OCI-LY7 (cell line): ENCODE measurements at regions not wholly inside any gene's neighbourhood (a gene's known extent, or its start where the extent isn't known, plus 50 kb on each side); places are given as distances from the start of the nearest gene placed in this dataset.

Experiments
- BruUV-seq: library from RNA; stranded (reverse); fragments of 400-500 nt; replicated peaks from 2 replicates; lab custom pipeline; 2021; lab: Mats Ljungman, UMichigan
- CTCF ChIA-PET: fragments of 300-600 bp; sonication (Branson Sonifier 250); formaldehyde crosslinking; loops from one replicate; lab custom pipeline; 2022; ENCODE audit warnings: antibody characterized with exemption; ENCODE audit not compliant: unreplicated experiment; lab: Charles Lee
- POLR2A ChIA-PET: fragments of 300-600 bp; sonication (Branson Sonifier 250); formaldehyde crosslinking; loops from one replicate; lab custom pipeline; 2022; ENCODE audit warnings: antibody characterized with exemption; lab: Charles Lee
- DNase-seq: peaks from one replicate; pipeline ENCODE4 v3.0.0-alpha.2; 2015; ENCODE audit warnings: low spot score
- H2AFZ ChIP-seq: fragments of 200-600 bp; sonication (generic), shearing (Covaris generic); 2 replicates; pipeline ENCODE4 v1.6.1; 2014; ENCODE audit warnings: mild to moderate bottlenecking, antibody characterized with exemption, low read length, moderate library complexity
- H3K27ac ChIP-seq: fragments of 200-600 bp; sonication (generic); 2 replicates; pipeline ENCODE4 v1.5.1; 2014; ENCODE audit warnings: mixed run types, low read depth, mild to moderate bottlenecking, moderate library complexity, low read length, inconsistent platforms; ENCODE audit not compliant: poor library complexity, severe bottlenecking
- H3K36me3 ChIP-seq: fragments of 200-600 bp; sonication (generic); 2 replicates; pipeline ENCODE4 v1.6.1; 2014; ENCODE audit warnings: mild to moderate bottlenecking, antibody characterized with exemption, low read length, moderate library complexity, mixed read lengths; ENCODE audit not compliant: insufficient read depth
- H3K4me1 ChIP-seq: fragments of 200-600 bp; sonication (generic); 2 replicates; pipeline ENCODE4 v1.5.1; 2014; ENCODE audit warnings: mild to moderate bottlenecking, low read length; ENCODE audit not compliant: insufficient read depth, poor library complexity, severe bottlenecking
- H3K4me2 ChIP-seq: fragments of 200-600 bp; sonication (generic); 2 replicates; pipeline ENCODE4 v1.6.1; 2014; ENCODE audit warnings: mild to moderate bottlenecking, low read length
- H3K4me3 ChIP-seq: fragments of 200-600 bp; sonication (generic); 2 replicates; pipeline ENCODE4 v1.5.1; 2014; ENCODE audit warnings: mild to moderate bottlenecking, low read depth, low read length; ENCODE audit not compliant: poor library complexity, severe bottlenecking
- H3K79me2 ChIP-seq: fragments of 200-600 bp; sonication (generic); 2 replicates; pipeline ENCODE4 v1.6.1; 2016; ENCODE audit warnings: low read depth, mild to moderate bottlenecking, low read length, moderate library complexity, mixed read lengths; ENCODE audit not compliant: insufficient read depth
- H3K9me2 ChIP-seq: fragments of 200-600 bp; sonication (generic); 2 replicates; pipeline ENCODE4 v1.6.1; 2016; ENCODE audit warnings: mild to moderate bottlenecking, low read length, mixed read lengths; ENCODE audit not compliant: insufficient read depth
- H3K9me3 ChIP-seq: fragments of 200-600 bp; sonication (generic); 2 replicates; pipeline ENCODE4 v1.6.1; 2014; ENCODE audit warnings: mild to moderate bottlenecking, mixed run types, low read length, mixed read lengths
- H4K20me1 ChIP-seq: fragments of 200-600 bp; sonication (generic); 2 replicates; pipeline ENCODE4 v1.6.1; 2014; ENCODE audit warnings: mild to moderate bottlenecking, antibody characterized with exemption, low read length, moderate library complexity, mixed read lengths; ENCODE audit not compliant: insufficient read depth
- EZH2phosphoT487 ChIP-seq: fragments of 200-600 bp; sonication (generic); IDR thresholded peaks from 2 replicates; pipeline ENCODE4 v1.6.1; 2018; ENCODE audit warnings: low read depth, borderline replicate concordance, mild to moderate bottlenecking, mixed run types, antibody characterized with exemption, low read length, moderate library complexity, mixed read lengths
- intact Hi-C: fragments of 100-400 bp; cut with micrococcal nuclease; formaldehyde crosslinking; loops from one replicate; pipeline ENCODE4 v1.10.0; 2022; ENCODE audit not compliant: unreplicated experiment
- TF ChIP-seq, protein P1 (sequence below): fragments of 200-600 bp; sonication (generic); conservative IDR thresholded peaks from 2 replicates; pipeline ENCODE4 v1.5.1; 2014; ENCODE audit warnings: mild to moderate bottlenecking, antibody characterized with exemption, low read length, moderate library complexity, mixed read lengths

DNA sequence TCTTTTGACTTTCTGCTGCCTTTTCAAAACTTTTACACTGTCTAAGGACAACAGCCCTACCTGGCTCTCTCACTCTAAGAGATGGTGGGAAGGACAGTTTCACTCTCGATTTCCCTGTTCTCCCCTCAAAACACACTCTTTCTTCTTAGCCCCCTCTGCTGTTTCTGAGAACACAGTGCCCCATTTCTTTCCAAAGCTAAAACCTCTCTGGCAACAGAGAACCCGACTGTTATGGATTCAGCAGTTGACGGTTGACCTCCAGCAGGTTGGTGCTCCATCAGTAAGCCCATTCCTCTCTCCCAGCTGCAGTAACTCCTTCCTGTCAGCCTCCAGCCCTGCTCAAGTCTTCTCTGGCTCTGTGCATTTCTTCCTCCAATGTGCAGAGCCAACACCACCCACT lies 88.2 kb upstream of the ABCD3 start:
- intact Hi-C loops = no loop called here
- H2AFZ ChIP-seq = no peak overlapping the region

DNA sequence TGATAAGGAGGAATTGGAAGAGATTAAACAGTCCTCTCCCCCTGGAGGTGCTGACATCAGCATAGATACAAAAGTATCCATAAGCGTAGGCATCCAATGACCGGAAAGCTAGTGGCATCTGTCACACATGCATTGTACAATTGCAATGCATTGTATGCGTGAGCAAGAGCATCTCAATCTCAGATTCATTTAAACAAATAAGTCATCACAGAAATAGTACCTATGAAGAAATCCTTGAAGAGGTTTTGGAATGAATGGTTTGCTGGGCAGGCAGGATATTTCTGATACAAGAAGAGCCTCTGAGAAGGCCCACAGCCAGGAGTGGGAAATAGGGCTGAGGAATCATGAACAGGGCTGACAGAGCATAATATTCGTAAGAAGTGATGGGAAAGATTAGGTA lies 88.9 kb upstream of the ABCD3 start:
- no peaks in the 10 kb centered on the region for H3K9me2 ChIP-seq
- H3K9me3 ChIP-seq = no peaks in the 10 kb centered on the region
- TF ChIP-seq, protein P1, sequence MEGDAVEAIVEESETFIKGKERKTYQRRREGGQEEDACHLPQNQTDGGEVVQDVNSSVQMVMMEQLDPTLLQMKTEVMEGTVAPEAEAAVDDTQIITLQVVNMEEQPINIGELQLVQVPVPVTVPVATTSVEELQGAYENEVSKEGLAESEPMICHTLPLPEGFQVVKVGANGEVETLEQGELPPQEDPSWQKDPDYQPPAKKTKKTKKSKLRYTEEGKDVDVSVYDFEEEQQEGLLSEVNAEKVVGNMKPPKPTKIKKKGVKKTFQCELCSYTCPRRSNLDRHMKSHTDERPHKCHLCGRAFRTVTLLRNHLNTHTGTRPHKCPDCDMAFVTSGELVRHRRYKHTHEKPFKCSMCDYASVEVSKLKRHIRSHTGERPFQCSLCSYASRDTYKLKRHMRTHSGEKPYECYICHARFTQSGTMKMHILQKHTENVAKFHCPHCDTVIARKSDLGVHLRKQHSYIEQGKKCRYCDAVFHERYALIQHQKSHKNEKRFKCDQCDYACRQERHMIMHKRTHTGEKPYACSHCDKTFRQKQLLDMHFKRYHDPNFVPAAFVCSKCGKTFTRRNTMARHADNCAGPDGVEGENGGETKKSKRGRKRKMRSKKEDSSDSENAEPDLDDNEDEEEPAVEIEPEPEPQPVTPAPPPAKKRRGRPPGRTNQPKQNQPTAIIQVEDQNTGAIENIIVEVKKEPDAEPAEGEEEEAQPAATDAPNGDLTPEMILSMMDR = no peak
- TF ChIP-seq EZH2phosphoT487 = no peak
- no peak for DNase-seq
- H3K36me3 ChIP-seq = no peaks in the 10 kb centered on the region
- H3K4me3 ChIP-seq = no peak overlapping the region
- intact Hi-C loops = no loop called here
- BruUV-seq = no TSS peak
- H3K4me2 ChIP-seq = no peak overlapping the region
- no peaks in the 10 kb centered on the region for H4K20me1 ChIP-seq
- H3K4me1 ChIP-seq = no peaks in the 10 kb centered on the region
- ChIA-PET CTCF (no interaction called here), POLR2A (interaction anchor here (1.1 kb wide), 1 partner anchor 10 kb away, joined by 4 read pairs; no protein-coding TSS in a partner anchor)
- no peak overlapping the region for H2AFZ ChIP-seq
- no peak overlapping the region for H3K27ac ChIP-seq
- H3K79me2 ChIP-seq = no peaks in the 10 kb centered on the region

More for the DNA sequence above, 88.2 kb upstream of the ABCD3 start:
- DNase-seq = no peak
- Histone ChIP-seq H3K4me2 (no peak overlapping the region), H3K79me2 (no peaks in the 10 kb centered on the region), H3K4me1 (no peaks in the 10 kb centered on the region), H3K27ac (no peak overlapping the region), H3K4me3 (no peak overlapping the region), H3K9me2 (no peaks in the 10 kb centered on the region), H4K20me1 (no peaks in the 10 kb centered on the region), H3K36me3 (no peaks in the 10 kb centered on the region), H3K9me3 (no peaks in the 10 kb centered on the region)
- POLR2A ChIA-PET = interaction anchor here (0.6 to 1.1 kb wide), 2 partner anchors 9 to 303 kb away, joined by 3 to 4 read pairs; no protein-coding TSS in a partner anchor
- CTCF ChIA-PET = no interaction called here
- BruUV-seq = no TSS peak
- TF ChIP-seq, protein P1 = peak; percentile 32; the same call in 1 of the 2 replicates
- TF ChIP-seq EZH2phosphoT487 = no peak

DNA sequence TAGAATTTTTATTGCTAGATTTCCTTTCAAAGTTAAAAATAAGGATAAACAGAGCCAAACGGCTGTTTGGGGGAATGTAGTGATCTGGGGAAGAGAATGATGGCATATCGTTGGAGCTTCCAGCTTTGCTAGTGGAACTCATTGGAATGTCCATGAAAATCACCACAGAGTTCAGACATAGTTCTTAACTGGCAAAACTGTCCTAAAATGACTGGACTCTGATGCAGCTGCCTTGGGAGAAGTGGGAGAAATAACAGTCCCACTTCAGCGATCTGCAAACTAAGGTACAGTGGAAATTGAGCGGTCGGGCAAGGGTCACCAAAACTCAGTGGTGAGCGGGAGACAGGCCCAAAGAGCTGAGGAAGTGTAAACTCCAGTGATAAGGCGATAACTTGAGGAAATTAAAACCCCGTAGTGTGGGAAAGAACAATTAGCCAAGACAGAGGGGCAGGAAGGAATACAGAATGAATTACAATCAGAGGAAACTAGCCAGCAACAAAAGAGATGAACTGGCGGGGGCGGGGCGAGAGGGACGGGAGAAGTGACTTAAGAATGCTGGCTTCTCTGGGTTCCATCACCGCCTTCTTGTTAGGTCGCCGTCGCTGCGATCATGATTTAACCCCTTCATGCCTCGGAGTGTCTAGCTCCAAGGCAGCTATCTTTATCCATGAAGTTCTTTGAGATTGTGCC lies 89.8 kb upstream of the ARHGAP29 start:
- ChIA-PET CTCF (no interaction called here), POLR2A (interaction anchor here (1.7 kb wide), 1 partner anchor 9 kb away, joined by 6 read pairs; no protein-coding TSS in a partner anchor)
- intact Hi-C loops = no loop called here
- BruUV-seq = no TSS peak
- TF ChIP-seq EZH2phosphoT487 = no peak
- TF ChIP-seq, protein P1 = no peak
- Histone ChIP-seq H3K4me3 (no peak overlapping the region), H3K27ac (no peak overlapping the region), H3K79me2 (no peaks in the 10 kb centered on the region), H3K4me1 (no peaks in the 10 kb centered on the region), H4K20me1 (no peaks in the 10 kb centered on the region), H3K4me2 (no peak overlapping the region), H3K9me3 (no peaks in the 10 kb centered on the region), H2AFZ (no peak overlapping the region), H3K36me3 (no peaks in the 10 kb centered on the region), H3K9me2 (no peaks in the 10 kb centered on the region)
- no peak for DNase-seq
